K562 (cell line): ENCODE measurements at regions not wholly inside any gene's neighbourhood (a gene's known extent, or its start where the extent isn't known, plus 50 kb on each side); places are given as distances from the start of the nearest gene placed in this dataset.

Source experiments
- ATAC-seq: fragments of 200-7000 bp; cut with Tn5 transposase; 3 replicates; pipeline ENCODE4 v1.9.1; 2020; ENCODE audit warnings: moderate library complexity
- BruUV-seq: library from RNA; stranded (reverse); fragments of 400-500 nt; replicated peaks from 2 replicates; lab custom pipeline; 2021; lab: Mats Ljungman, UMichigan
- CTCF ChIA-PET: fragments of 300-600 bp; formaldehyde crosslinking; extraction: SDS; loops from one replicate; lab custom pipeline; 2021; ENCODE audit warnings: low intra/inter-chr PET ratio; lab: Yijun Ruan, JAX
- POLR2A ChIA-PET: fragments of 300-600, 350-650 bp; sonication (Branson Sonifier 250); formaldehyde crosslinking; extraction: SDS; loops from one replicate; lab custom pipeline; 2021; ENCODE audit warnings: antibody characterized with exemption, inconsistent platforms; lab: Yijun Ruan, JAX
- DNase-seq, 4 experiments: peaks; one replicate each; pipeline versions ENCODE4 v3.0.0 to v3.0.0-alpha.2; 2011 to 2018; ENCODE audit warnings: low spot score in 3 of 4, mixed read lengths in 3 of 4; ENCODE audit errors: extremely low read depth in 1 of 4
- FAIRE-seq: peaks from 2 replicates; lab custom pipeline; 2011; peaks lifted over from hg19 to GRCh38; lab: Jason Lieb, UNC
- H2AFZ ChIP-seq: 2 replicates; pipeline ENCODE4 v1.6.0; 2011; ENCODE audit warnings: low read depth, low read length, control low read depth, inconsistent platforms
- H3K27ac ChIP-seq: fragments of 200-600 bp; 3 replicates; pipeline ENCODE4 v1.8.0; 2011; ENCODE audit warnings: low read depth, mild to moderate bottlenecking, control low read depth, inconsistent platforms, low read length, moderate library complexity, mixed read lengths; ENCODE audit errors: extremely low read depth
- H3K27me3 ChIP-seq, 2 experiments: fragments of 300-600 bp in 1 of 2; 2 replicates in 1 of 2; 3 replicates in 1 of 2; pipeline versions ENCODE4 v1.6.0 to v1.8.0; 2011; ENCODE audit warnings: inconsistent platforms in 2 of 2, low read length in 2 of 2, mild to moderate bottlenecking in 1 of 2, mixed read lengths in 1 of 2, moderate library complexity in 1 of 2; ENCODE audit not compliant: control insufficient read depth in 2 of 2, insufficient read depth in 2 of 2
- H3K36me3 ChIP-seq: fragments of 300-600 bp; 3 replicates; pipeline ENCODE4 v1.8.0; 2011; ENCODE audit warnings: mild to moderate bottlenecking, low read length, inconsistent platforms; ENCODE audit not compliant: control insufficient read depth, insufficient read depth
- H3K4me1 ChIP-seq, 2 experiments: fragments of 200-600 bp in 1 of 2; replicated peaks in 1 of 2; 2 replicates in 1 of 2; 3 replicates in 1 of 2; pipeline versions ENCODE4 v1.5.1 to v1.8.0; 2011; ENCODE audit warnings: inconsistent platforms in 2 of 2, low read length in 2 of 2, mild to moderate bottlenecking in 1 of 2, mixed read lengths in 1 of 2, moderate library complexity in 1 of 2; ENCODE audit not compliant: control insufficient read depth in 2 of 2, insufficient read depth in 2 of 2
- H3K4me2 ChIP-seq: 2 replicates; pipeline ENCODE4 v1.6.1; 2011; ENCODE audit warnings: low read length, control low read depth, inconsistent platforms, mixed read lengths; ENCODE audit not compliant: insufficient read depth
- H3K4me3 ChIP-seq: fragments of 200-600 bp; sonication (generic), shearing (Covaris generic); 2 replicates; pipeline ENCODE4 v1.5.1; 2016; ENCODE audit warnings: control low read depth, inconsistent platforms
- H3K79me2 ChIP-seq: fragments of 200-600 bp; 3 replicates; pipeline ENCODE4 v1.8.0; 2011; ENCODE audit warnings: low read length, inconsistent platforms; ENCODE audit not compliant: control insufficient read depth, insufficient read depth
- H3K9ac ChIP-seq, 2 experiments: 2 replicates each; pipeline versions ENCODE4 v1.6.0 to v1.6.1; 2011; ENCODE audit warnings: low read depth in 2 of 2, low read length in 2 of 2, control low read depth in 1 of 2, inconsistent platforms in 1 of 2, mild to moderate bottlenecking in 1 of 2, mixed read lengths in 1 of 2; ENCODE audit not compliant: insufficient read depth in 1 of 2
- H3K9me1 ChIP-seq: one replicate; pipeline ENCODE4 v1.6.0; 2011; ENCODE audit warnings: inconsistent platforms, mild to moderate bottlenecking, low read length, moderate library complexity; ENCODE audit not compliant: control insufficient read depth, insufficient read depth
- H3K9me3 ChIP-seq: replicated peaks from 2 replicates; pipeline ENCODE4 v1.5.1; 2011; ENCODE audit warnings: low read depth, low read length, inconsistent platforms; ENCODE audit not compliant: control insufficient read depth, insufficient read depth
- H4K20me1 ChIP-seq: replicated peaks from 2 replicates; pipeline ENCODE4 v1.6.1; 2011; ENCODE audit warnings: low read length, inconsistent platforms, mixed read lengths; ENCODE audit not compliant: control insufficient read depth, insufficient read depth
- COPS2 ChIP-seq: fragments of 450-650 bp; conservative IDR thresholded peaks from 2 replicates; pipeline ENCODE4 v1.6.1; 2016; ENCODE audit warnings: mild to moderate bottlenecking, moderate library complexity
- HDAC3 ChIP-seq: fragments of 450-650 bp; IDR thresholded peaks from 2 replicates; pipeline ENCODE4 v1.6.1; 2018; ENCODE audit warnings: borderline replicate concordance, mild to moderate bottlenecking, moderate library complexity; ENCODE audit not compliant: partially characterized antibody
- TCF7 ChIP-seq: sonication (generic); IDR thresholded peaks from 2 replicates; pipeline ENCODE4 v1.6.1; 2016; ENCODE audit warnings: antibody characterized with exemption, borderline replicate concordance
- TEAD4 ChIP-seq, 2 experiments: sonication (generic) in 1 of 2; formaldehyde crosslinking in 1 of 2; IDR thresholded peaks; 2 replicates each; pipeline versions ENCODE4 v1.6.1 to v1.8.0; 2012 to 2022; ENCODE audit warnings: borderline replicate concordance in 1 of 2, inconsistent platforms in 1 of 2, low read length in 1 of 2, mild to moderate bottlenecking in 1 of 2, missing genetic modification reagents in 1 of 2
- ZC3H4 ChIP-seq: sonication (generic); formaldehyde crosslinking; IDR thresholded peaks from 2 replicates; pipeline ENCODE4 v1.9.0; 2021; ENCODE audit warnings: missing genetic modification reagents, borderline replicate concordance
- ZNF699 ChIP-seq: fragments of 250-450 bp; sonication (Bioruptor Pico); IDR thresholded peaks from 2 replicates; pipeline ENCODE4 v1.8.0; 2021; ENCODE audit warnings: mild to moderate bottlenecking, moderate library complexity; ENCODE audit not compliant: insufficient replicate concordance
- ZSCAN32 ChIP-seq: fragments of 450-650 bp; formaldehyde crosslinking; IDR thresholded peaks from 2 replicates; pipeline ENCODE4 v1.4.0; 2020; ENCODE audit warnings: mild to moderate bottlenecking, moderate library complexity
- WGBS: fragments of 100-300 bp; shearing (Covaris generic); methylation state at CpG from one replicate; pipeline ENCODE4 v1.1.6; 2016; ENCODE audit warnings: low coverage, mixed read lengths; ENCODE audit not compliant: insufficient coverage; ENCODE audit errors: missing lambda C conversion rate; 5-methylcytosine and 5-hydroxymethylcytosine counted together
- in situ Hi-C: fragments of 300-500 bp; cut with MboI; formaldehyde crosslinking; loops from 4 replicates; pipeline ENCODE4 v1.15.0; 2018; ENCODE audit warnings: inconsistent platforms, mixed read lengths
- intact Hi-C: fragments of 100-400 bp; cut with micrococcal nuclease; formaldehyde crosslinking; loops from 2 replicates; pipeline ENCODE4 v1.14.2; 2022
- TF ChIP-seq, protein P1 (sequence below): conservative IDR thresholded peaks from 2 replicates; pipeline ENCODE4 v1.6.1; 2011; ENCODE audit warnings: low read depth, mild to moderate bottlenecking, low read length; ENCODE audit not compliant: control insufficient read depth
- TF ChIP-seq, protein P2 (sequence below), 3 experiments: IDR thresholded peaks in 2 of 3; conservative IDR thresholded peaks in 1 of 3; 2 replicates each; pipeline ENCODE4 v1.5.1; 2011 to 2012; ENCODE audit warnings: low read length in 3 of 3, mild to moderate bottlenecking in 3 of 3, control low read depth in 2 of 3, improper control_type of control experiment in 1 of 3, inconsistent platforms in 1 of 3, low read depth in 1 of 3, mixed read lengths in 1 of 3, moderate library complexity in 1 of 3; ENCODE audit not compliant: insufficient read depth in 2 of 3

DNA sequence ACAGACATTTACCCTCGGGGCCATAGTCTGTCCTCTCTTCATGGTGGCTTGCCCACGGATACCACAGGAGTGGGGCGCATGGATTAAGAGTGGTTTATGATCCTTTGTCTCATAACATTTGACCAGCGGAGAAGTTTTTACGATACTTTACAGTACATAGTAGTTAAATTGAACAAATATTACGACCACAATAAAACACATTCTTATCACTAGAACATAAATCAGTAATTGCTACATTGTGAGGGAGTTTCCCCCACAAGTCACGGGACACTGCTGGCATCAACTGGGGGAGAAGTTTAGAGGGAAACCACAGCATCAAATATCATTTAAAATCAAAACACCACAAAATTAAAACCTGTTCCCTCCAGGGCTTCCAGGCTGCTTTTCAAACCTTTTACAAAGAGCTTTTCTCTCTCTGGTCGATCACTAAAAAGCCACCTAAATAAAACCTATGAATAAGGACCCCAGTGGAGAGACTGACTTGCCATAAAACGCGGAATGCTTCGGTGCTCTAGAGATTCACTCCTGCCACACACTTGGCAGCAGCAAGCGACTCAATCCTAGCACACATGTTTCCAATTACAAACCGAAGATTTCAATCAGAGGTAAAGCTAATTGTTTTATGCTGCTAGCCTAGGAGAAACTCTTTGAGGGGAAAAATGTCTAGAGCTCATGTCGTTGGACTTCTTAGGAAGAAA lies 173.7 kb upstream of the HNRNPA3 start:
- DNase-seq, result no peak
- CTCF ChIA-PET, result no interaction called here
- Histone ChIP-seq H2AFZ (no peak overlapping the region), H3K27ac (no peak overlapping the region), H3K9me1 (no peaks in the 10 kb centered on the region), H3K4me2 (no peak overlapping the region), H3K4me3 (no peak overlapping the region), H3K79me2 (no peaks in the 10 kb centered on the region), H3K4me1 (no peaks in the 10 kb centered on the region), H3K9ac (no peak overlapping the region), H3K9me3 (no peaks in the 10 kb centered on the region), H3K36me3 (no peaks in the 10 kb centered on the region), H4K20me1 (no peaks in the 10 kb centered on the region)
- intact Hi-C loops, result no loop called here
- ATAC-seq, result no peak
- WGBS, result 3% methylated on average over 14 of the region's 14 CpGs
- POLR2A ChIA-PET, result interaction anchor here (1.0 to 2.3 kb wide), 2 partner anchors 14 to 40 kb away, joined by 3 to 6 read pairs; no protein-coding TSS in a partner anchor
- no peak for FAIRE-seq
- in situ Hi-C loops, result no loop called here
- no TSS peak for BruUV-seq
- TF ChIP-seq ZNF699 (CRISPR knock-in tag) (no peak), HDAC3 (no peak), TCF7 (no peak), TEAD4 (IDR thresholded peaks at IDR 0.05; ENCODE audit: low read length) (no peak), TEAD4 (CRISPR knock-in tag; IDR thresholded peaks at IDR 0.05; ENCODE audit: borderline replicate concordance) (no peak), ZSCAN32 (CRISPR knock-in tag) (no peak), ZC3H4 (no peak), COPS2 (no peak)
- TF ChIP-seq, protein P1, sequence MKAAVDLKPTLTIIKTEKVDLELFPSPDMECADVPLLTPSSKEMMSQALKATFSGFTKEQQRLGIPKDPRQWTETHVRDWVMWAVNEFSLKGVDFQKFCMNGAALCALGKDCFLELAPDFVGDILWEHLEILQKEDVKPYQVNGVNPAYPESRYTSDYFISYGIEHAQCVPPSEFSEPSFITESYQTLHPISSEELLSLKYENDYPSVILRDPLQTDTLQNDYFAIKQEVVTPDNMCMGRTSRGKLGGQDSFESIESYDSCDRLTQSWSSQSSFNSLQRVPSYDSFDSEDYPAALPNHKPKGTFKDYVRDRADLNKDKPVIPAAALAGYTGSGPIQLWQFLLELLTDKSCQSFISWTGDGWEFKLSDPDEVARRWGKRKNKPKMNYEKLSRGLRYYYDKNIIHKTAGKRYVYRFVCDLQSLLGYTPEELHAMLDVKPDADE, result no peak
- TF ChIP-seq, protein P2, sequence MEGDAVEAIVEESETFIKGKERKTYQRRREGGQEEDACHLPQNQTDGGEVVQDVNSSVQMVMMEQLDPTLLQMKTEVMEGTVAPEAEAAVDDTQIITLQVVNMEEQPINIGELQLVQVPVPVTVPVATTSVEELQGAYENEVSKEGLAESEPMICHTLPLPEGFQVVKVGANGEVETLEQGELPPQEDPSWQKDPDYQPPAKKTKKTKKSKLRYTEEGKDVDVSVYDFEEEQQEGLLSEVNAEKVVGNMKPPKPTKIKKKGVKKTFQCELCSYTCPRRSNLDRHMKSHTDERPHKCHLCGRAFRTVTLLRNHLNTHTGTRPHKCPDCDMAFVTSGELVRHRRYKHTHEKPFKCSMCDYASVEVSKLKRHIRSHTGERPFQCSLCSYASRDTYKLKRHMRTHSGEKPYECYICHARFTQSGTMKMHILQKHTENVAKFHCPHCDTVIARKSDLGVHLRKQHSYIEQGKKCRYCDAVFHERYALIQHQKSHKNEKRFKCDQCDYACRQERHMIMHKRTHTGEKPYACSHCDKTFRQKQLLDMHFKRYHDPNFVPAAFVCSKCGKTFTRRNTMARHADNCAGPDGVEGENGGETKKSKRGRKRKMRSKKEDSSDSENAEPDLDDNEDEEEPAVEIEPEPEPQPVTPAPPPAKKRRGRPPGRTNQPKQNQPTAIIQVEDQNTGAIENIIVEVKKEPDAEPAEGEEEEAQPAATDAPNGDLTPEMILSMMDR (IDR thresholded peaks at IDR 0.05 in 2 of 3, conservative IDR thresholded peaks at IDR 0.05 in 1 of 3; ENCODE audit: insufficient read depth in 2 of 3, low read depth in 1 of 3, low read length in 3 of 3), result no peak
- TF ChIP-seq, all 486 proteins: peak for 0
- H3K27me3 ChIP-seq, result peaks cover 9 to 12% of the 10 kb centered on the region in 2 experiments
